ENCODE measurements at regions not wholly inside any gene's neighbourhood (a gene's known extent, or its start where the extent isn't known, plus 50 kb on each side); places are given as distances from the start of the nearest gene placed in this dataset.
A peak's percentile ranks its signal among the peaks of the same experiment; 100 is the strongest.

- intact Hi-C loops (cut with DNase I; ENCODE audit: low total_unique reads): no loop called here
- Histone ChIP-seq H3K4me1 (peaks cover 0 to 73% (median 31%) of the 10 kb centered on the region in 6 donors), H3K27me3 (replicated peaks in 1 of 7) (no peaks in the 10 kb centered on the region), H3K4me3 (peak overlapping the region in 1 of 8 donors; percentile 24), H3K27ac (peak overlapping the region in 7 of 8 donors; percentile 24 to 84 (median 83)), H3K36me3 (no peaks in the 10 kb centered on the region), H3K9me3 (no peaks in the 10 kb centered on the region)
- TF ChIP-seq POLR2A (IDR thresholded peaks at IDR 0.05) (no peak), POLR2AphosphoS5 (IDR thresholded peaks at IDR 0.05) (no peak)
- TF ChIP-seq, protein P1, sequence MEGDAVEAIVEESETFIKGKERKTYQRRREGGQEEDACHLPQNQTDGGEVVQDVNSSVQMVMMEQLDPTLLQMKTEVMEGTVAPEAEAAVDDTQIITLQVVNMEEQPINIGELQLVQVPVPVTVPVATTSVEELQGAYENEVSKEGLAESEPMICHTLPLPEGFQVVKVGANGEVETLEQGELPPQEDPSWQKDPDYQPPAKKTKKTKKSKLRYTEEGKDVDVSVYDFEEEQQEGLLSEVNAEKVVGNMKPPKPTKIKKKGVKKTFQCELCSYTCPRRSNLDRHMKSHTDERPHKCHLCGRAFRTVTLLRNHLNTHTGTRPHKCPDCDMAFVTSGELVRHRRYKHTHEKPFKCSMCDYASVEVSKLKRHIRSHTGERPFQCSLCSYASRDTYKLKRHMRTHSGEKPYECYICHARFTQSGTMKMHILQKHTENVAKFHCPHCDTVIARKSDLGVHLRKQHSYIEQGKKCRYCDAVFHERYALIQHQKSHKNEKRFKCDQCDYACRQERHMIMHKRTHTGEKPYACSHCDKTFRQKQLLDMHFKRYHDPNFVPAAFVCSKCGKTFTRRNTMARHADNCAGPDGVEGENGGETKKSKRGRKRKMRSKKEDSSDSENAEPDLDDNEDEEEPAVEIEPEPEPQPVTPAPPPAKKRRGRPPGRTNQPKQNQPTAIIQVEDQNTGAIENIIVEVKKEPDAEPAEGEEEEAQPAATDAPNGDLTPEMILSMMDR (IDR thresholded peaks at IDR 0.05 in 8 of 11, conservative IDR thresholded peaks at IDR 0.05 in 3 of 11): no peak
- DNase-seq: no peak
- WGBS, 5 donors: 48 to 79% (median 56%) methylated on average over 3 of the region's 3 CpGs
Observed at GRCh38 chr12:93134893-93135285, 205.8 kb upstream of the EEA1 start.

DNA sequence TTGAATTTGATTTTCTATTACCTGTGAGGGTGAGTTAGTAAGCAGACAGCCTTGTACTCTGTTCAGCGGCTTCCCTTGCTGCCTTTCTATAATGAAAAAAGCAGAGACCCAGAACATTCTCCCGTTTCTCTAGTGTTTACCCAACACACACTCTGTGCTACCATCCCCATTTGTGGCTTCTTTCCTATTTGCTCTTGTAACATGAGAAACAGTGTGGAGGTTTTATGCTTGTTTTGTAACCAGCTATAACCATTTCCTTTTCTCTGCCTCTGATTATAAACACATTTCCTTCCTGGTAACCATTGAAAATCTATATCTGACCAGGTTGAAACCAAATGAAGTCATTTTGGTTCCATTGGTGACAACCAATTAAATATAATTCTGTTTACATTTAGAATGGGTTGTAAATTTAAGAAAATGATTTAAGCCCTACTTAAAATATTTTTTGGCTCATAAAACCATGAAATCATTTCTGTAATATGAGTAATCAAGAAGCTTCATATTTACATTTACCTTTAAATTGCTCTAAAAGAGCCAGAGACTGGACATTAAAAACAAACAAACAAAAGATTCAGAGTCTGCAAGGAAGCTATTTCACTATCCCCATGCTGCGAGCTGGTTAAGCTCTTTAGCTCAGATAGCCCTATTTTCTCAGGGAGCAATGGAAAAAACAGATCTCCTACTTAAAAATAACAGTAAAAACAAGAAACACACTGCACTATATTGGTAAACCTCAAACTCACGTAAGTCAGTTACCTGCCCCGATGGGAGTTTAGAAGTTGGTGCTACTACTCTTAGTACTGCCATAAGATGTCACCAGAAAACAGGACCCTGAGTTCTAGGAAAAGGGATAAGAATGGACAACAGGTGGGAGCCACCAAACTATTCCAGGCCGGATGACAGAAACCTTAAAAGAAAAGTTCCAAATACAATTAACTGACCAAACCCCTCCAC lies 206.5 kb upstream of the EEA1 start:
- intact Hi-C loops (cut with DNase I; ENCODE audit: low total_unique reads): no loop called here
- H3K4me3 ChIP-seq: peak overlapping the region in 1 of 8 donors; percentile 24
- H3K27ac ChIP-seq: peak overlapping the region in 7 of 8 donors; percentile 24 to 84 (median 83)
- no peak for DNase-seq
- TF ChIP-seq, protein P1 (IDR thresholded peaks at IDR 0.05 in 8 of 11, conservative IDR thresholded peaks at IDR 0.05 in 3 of 11): no peak
- TF ChIP-seq POLR2AphosphoS5 (IDR thresholded peaks at IDR 0.05) (no peak), POLR2A (IDR thresholded peaks at IDR 0.05) (no peak)
- 51 to 58% (median 55%) methylated on average over 6 of the region's 6 CpGs for WGBS, 5 donors
- H3K27me3 ChIP-seq (replicated peaks in 1 of 7): no peaks in the 10 kb centered on the region
- peaks cover 0 to 68% (median 27%) of the 10 kb centered on the region in 6 donors for H3K4me1 ChIP-seq
- no peaks in the 10 kb centered on the region for H3K9me3 ChIP-seq
- no peaks in the 10 kb centered on the region for H3K36me3 ChIP-seq

GRCh38 chr12:93136253-93137055 lies 207.4 kb upstream of the EEA1 start:
- Histone ChIP-seq H3K36me3 (no peaks in the 10 kb centered on the region), H3K4me1 (peaks cover 0 to 63% (median 26%) of the 10 kb centered on the region in 6 donors), H3K4me3 (no peak overlapping the region), H3K9me3 (peaks cover 0 to 5% (median 0%) of the 10 kb centered on the region in 8 donors), H3K27me3 (replicated peaks in 1 of 7) (no peaks in the 10 kb centered on the region), H3K27ac (peak overlapping the region in 6 of 8 donors; percentile 69 to 84 (median 83))
- DNase-seq: no peak
- WGBS, 5 donors: 51 to 77% (median 67%) methylated on average over 6 of the region's 6 CpGs
- intact Hi-C loops (cut with DNase I; ENCODE audit: low total_unique reads): no loop called here
- TF ChIP-seq POLR2AphosphoS5 (IDR thresholded peaks at IDR 0.05): no peak
- no peak for TF ChIP-seq POLR2A (IDR thresholded peaks at IDR 0.05)
- TF ChIP-seq, protein P1 (IDR thresholded peaks at IDR 0.05 in 8 of 11, conservative IDR thresholded peaks at IDR 0.05 in 3 of 11): no peak

All from spleen (tissue), 11 donors.